ENCODE measurements at regions not wholly inside any gene's neighbourhood (a gene's known extent, or its start where the extent isn't known, plus 50 kb on each side); places are given as distances from the start of the nearest gene placed in this dataset.

DNA sequence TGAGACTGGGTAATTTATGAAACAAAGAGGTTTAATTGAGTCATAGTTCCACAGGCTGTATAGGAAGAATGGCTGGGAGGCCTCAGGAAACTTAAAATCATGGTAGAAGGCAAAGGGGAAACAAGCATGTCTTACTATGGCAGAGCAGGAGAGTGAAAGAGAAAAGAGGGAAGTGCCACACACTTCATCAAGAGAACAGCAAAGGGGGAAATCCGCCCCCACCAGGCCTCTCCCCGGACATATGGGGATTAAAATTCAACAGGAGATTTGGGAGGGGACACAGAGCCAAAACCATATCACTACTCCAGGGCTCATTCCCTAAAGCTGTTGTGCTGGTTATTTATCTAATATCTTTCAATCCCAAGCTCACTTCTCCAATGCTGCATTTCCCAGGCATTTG, 50.2 kb upstream of the NR3C1 start:
- no peak for ATAC-seq
- H3K9me3 ChIP-seq (ENCODE audit: low read length), result no peaks in the 10 kb centered on the region
- H4K20me1 ChIP-seq (ENCODE audit: insufficient read depth, low read length), result no peaks in the 10 kb centered on the region
- no peak overlapping the region for H2AFZ ChIP-seq (ENCODE audit: low read length)
- intact Hi-C loops (cut with micrococcal nuclease; ENCODE audit: unreplicated experiment), result no loop called here
- ChIA-PET POLR2A (no interaction called here), CTCF (ENCODE audit: low intra/inter-chr PET ratio, low total read pairs) (no interaction called here)
- H3K27me3 ChIP-seq (ENCODE audit: control insufficient read depth in 1 of 2, insufficient read depth in 2 of 2, low read length in 2 of 2), result no peaks in the 10 kb centered on the region; a peak in 2 of 5 replicates
- H3K79me2 ChIP-seq (ENCODE audit: insufficient read depth, low read length), result no peaks in the 10 kb centered on the region
- H3K27ac ChIP-seq (ENCODE audit: extremely low read length, insufficient read depth, low read length), result no peak overlapping the region
- no peaks in the 10 kb centered on the region for H3K4me1 ChIP-seq (ENCODE audit: insufficient read depth, low read length)
- no peaks in the 10 kb centered on the region for H3K36me3 ChIP-seq (replicated peaks in 1 of 2; ENCODE audit: control insufficient read depth in 1 of 2, insufficient read depth in 2 of 2, low read length in 2 of 2)
- FAIRE-seq, result no peak
- H3K4me3 ChIP-seq (replicated peaks in 1 of 3; ENCODE audit: insufficient read depth in 1 of 3, low read depth in 2 of 3, low read length in 3 of 3), result no peak overlapping the region
- no TSS peak for BruUV-seq (replicated peaks)
- no peak overlapping the region for H3K9ac ChIP-seq (ENCODE audit: insufficient read depth, low read depth, low read length)
- no peak overlapping the region for H3K4me2 ChIP-seq (ENCODE audit: low read depth, low read length)
- in situ Hi-C loops (cut with HindIII; ENCODE audit: extremely low pct_ligation_motif_present, low pct_unique_long_range_greater_than_20kb), result no loop called here
- TF ChIP-seq PRPF4 (IDR thresholded peaks at IDR 0.05; ENCODE audit: low read depth, low read length, poor library complexity, severe bottlenecking), result no peak
- TF ChIP-seq, protein P1, sequence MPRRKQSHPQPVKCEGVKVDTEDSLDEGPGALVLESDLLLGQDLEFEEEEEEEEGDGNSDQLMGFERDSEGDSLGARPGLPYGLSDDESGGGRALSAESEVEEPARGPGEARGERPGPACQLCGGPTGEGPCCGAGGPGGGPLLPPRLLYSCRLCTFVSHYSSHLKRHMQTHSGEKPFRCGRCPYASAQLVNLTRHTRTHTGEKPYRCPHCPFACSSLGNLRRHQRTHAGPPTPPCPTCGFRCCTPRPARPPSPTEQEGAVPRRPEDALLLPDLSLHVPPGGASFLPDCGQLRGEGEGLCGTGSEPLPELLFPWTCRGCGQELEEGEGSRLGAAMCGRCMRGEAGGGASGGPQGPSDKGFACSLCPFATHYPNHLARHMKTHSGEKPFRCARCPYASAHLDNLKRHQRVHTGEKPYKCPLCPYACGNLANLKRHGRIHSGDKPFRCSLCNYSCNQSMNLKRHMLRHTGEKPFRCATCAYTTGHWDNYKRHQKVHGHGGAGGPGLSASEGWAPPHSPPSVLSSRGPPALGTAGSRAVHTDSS (CRISPR knock-in tag; conservative IDR thresholded peaks at IDR 0.05), result no peak
- TF ChIP-seq, protein P2, sequence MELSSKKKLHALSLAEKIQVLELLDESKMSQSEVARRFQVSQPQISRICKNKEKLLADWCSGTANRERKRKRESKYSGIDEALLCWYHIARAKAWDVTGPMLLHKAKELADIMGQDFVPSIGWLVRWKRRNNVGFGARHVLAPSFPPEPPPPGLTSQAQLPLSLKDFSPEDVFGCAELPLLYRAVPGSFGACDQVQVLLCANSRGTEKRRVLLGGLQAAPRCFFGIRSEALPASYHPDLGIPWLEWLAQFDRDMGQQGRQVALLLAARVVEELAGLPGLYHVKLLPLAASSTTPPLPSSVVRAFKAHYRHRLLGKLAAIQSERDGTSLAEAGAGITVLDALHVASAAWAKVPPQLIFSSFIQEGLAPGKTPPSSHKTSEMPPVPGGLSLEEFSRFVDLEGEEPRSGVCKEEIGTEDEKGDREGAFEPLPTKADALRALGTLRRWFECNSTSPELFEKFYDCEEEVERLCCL (CRISPR knock-in tag; IDR thresholded peaks at IDR 0.05; ENCODE audit: borderline replicate concordance), result no peak
- TF ChIP-seq MLLT10 (CRISPR knock-in tag; IDR thresholded peaks at IDR 0.05), result no peak
- TF ChIP-seq, protein P3, sequence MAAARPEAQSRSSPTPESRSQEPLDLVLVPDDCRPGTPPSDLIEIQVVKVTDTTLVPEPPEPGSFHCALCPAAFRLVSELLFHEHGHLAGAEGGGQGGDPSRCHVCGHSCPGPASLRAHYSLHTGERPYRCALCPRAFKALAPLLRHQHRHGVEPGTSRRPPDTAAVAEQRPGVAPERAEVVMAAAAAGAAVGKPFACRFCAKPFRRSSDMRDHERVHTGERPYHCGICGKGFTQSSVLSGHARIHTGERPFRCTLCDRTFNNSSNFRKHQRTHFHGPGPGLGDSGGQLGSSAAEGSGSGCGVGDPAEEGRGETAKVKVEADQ (CRISPR knock-in tag; IDR thresholded peaks at IDR 0.05; ENCODE audit: borderline replicate concordance), result no peak
- TF ChIP-seq, protein P4, sequence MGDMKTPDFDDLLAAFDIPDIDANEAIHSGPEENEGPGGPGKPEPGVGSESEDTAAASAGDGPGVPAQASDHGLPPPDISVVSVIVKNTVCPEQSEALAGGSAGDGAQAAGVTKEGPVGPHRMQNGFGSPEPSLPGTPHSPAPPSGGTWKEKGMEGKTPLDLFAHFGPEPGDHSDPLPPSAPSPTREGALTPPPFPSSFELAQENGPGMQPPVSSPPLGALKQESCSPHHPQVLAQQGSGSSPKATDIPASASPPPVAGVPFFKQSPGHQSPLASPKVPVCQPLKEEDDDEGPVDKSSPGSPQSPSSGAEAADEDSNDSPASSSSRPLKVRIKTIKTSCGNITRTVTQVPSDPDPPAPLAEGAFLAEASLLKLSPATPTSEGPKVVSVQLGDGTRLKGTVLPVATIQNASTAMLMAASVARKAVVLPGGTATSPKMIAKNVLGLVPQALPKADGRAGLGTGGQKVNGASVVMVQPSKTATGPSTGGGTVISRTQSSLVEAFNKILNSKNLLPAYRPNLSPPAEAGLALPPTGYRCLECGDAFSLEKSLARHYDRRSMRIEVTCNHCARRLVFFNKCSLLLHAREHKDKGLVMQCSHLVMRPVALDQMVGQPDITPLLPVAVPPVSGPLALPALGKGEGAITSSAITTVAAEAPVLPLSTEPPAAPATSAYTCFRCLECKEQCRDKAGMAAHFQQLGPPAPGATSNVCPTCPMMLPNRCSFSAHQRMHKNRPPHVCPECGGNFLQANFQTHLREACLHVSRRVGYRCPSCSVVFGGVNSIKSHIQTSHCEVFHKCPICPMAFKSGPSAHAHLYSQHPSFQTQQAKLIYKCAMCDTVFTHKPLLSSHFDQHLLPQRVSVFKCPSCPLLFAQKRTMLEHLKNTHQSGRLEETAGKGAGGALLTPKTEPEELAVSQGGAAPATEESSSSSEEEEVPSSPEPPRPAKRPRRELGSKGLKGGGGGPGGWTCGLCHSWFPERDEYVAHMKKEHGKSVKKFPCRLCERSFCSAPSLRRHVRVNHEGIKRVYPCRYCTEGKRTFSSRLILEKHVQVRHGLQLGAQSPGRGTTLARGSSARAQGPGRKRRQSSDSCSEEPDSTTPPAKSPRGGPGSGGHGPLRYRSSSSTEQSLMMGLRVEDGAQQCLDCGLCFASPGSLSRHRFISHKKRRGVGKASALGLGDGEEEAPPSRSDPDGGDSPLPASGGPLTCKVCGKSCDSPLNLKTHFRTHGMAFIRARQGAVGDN (CRISPR knock-in tag; IDR thresholded peaks at IDR 0.05), result no peak
- TF ChIP-seq ZNF619 (CRISPR knock-in tag; IDR thresholded peaks at IDR 0.05), result no peak
- TF ChIP-seq NCOA2 (CRISPR knock-in tag; IDR thresholded peaks at IDR 0.05), result no peak
- TF ChIP-seq, protein P5, sequence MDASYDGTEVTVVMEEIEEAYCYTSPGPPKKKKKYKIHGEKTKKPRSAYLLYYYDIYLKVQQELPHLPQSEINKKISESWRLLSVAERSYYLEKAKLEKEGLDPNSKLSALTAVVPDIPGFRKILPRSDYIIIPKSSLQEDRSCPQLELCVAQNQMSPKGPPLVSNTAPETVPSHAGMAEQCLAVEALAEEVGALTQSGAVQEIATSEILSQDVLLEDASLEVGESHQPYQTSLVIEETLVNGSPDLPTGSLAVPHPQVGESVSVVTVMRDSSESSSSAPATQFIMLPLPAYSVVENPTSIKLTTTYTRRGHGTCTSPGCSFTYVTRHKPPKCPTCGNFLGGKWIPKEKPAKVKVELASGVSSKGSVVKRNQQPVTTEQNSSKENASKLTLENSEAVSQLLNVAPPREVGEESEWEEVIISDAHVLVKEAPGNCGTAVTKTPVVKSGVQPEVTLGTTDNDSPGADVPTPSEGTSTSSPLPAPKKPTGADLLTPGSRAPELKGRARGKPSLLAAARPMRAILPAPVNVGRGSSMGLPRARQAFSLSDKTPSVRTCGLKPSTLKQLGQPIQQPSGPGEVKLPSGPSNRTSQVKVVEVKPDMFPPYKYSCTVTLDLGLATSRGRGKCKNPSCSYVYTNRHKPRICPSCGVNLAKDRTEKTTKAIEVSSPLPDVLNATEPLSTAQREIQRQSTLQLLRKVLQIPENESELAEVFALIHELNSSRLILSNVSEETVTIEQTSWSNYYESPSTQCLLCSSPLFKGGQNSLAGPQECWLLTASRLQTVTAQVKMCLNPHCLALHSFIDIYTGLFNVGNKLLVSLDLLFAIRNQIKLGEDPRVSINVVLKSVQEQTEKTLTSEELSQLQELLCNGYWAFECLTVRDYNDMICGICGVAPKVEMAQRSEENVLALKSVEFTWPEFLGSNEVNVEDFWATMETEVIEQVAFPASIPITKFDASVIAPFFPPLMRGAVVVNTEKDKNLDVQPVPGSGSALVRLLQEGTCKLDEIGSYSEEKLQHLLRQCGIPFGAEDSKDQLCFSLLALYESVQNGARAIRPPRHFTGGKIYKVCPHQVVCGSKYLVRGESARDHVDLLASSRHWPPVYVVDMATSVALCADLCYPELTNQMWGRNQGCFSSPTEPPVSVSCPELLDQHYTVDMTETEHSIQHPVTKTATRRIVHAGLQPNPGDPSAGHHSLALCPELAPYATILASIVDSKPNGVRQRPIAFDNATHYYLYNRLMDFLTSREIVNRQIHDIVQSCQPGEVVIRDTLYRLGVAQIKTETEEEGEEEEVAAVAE (CRISPR knock-in tag; IDR thresholded peaks at IDR 0.05; ENCODE audit: borderline replicate concordance), result no peak
- DNase-seq (ENCODE audit: low spot score), result no peak
- 20% methylated on average over 2 of the region's 2 CpGs for WGBS (ENCODE audit: low lambda C conversion rate)

Measured in HepG2 (cell line).